C4-2B (cell line): ENCODE measurements at regions not wholly inside any gene's neighbourhood (a gene's known extent, or its start where the extent isn't known, plus 50 kb on each side); places are given as distances from the start of the nearest gene placed in this dataset.

ENCODE experiments used
- H3K27ac ChIP-seq: fragments of 450-650 bp; 2 replicates; pipeline ENCODE4 v1.5.1; 2017
- ZFX ChIP-seq: fragments of 450-650 bp; IDR thresholded peaks from 2 replicates; pipeline ENCODE4 v1.6.1; 2017
- TF ChIP-seq, protein P1 (sequence below): fragments of 450-650 bp; conservative IDR thresholded peaks from 2 replicates; pipeline ENCODE4 v1.5.1; 2017; ENCODE audit warnings: mild to moderate bottlenecking

DNA sequence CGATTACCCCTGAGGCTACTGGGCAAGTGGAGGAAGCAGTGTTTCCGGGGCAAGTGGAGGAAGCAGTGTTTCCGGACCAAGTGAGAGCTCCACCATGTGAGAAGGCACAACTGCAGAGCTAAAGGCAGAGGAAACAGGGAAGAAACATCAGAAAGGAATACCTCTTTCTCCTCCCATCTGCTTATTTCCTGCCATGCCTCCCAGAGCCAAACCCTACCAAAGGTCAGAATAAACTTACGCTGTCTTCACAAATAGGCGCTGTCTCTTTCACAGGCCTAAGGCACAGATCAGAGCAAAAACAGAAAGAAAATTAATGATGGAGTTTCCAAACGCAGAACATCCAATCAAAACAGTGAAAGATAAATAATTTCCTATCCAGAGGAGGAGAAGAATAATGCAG, 153.0 kb downstream of the ATOH1 start:
- H3K27ac ChIP-seq, result no peak overlapping the region
- TF ChIP-seq, protein P1, sequence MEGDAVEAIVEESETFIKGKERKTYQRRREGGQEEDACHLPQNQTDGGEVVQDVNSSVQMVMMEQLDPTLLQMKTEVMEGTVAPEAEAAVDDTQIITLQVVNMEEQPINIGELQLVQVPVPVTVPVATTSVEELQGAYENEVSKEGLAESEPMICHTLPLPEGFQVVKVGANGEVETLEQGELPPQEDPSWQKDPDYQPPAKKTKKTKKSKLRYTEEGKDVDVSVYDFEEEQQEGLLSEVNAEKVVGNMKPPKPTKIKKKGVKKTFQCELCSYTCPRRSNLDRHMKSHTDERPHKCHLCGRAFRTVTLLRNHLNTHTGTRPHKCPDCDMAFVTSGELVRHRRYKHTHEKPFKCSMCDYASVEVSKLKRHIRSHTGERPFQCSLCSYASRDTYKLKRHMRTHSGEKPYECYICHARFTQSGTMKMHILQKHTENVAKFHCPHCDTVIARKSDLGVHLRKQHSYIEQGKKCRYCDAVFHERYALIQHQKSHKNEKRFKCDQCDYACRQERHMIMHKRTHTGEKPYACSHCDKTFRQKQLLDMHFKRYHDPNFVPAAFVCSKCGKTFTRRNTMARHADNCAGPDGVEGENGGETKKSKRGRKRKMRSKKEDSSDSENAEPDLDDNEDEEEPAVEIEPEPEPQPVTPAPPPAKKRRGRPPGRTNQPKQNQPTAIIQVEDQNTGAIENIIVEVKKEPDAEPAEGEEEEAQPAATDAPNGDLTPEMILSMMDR, result no peak
- no peak for TF ChIP-seq ZFX

DNA sequence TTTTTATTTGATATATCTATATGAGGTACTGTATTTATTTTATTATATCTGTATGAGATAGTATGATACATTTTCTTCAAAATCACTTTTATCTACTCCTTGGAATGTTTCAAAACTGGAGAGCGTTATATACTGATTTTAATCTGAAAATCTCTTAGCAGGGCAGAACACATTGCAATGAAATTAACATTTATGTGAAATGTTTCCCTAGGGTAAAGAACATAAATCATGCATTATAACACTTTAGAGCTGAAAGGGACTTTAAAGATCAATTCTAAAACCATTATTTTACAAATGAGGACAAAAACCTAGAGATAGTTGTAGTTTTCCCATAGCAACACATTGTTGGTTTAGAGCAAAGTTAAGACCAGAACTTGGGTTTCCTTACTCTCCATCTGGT, 153.7 kb downstream of the ATOH1 start:
- H3K27ac ChIP-seq, result no peak overlapping the region
- TF ChIP-seq ZFX, result no peak
- TF ChIP-seq, protein P1, result no peak

DNA sequence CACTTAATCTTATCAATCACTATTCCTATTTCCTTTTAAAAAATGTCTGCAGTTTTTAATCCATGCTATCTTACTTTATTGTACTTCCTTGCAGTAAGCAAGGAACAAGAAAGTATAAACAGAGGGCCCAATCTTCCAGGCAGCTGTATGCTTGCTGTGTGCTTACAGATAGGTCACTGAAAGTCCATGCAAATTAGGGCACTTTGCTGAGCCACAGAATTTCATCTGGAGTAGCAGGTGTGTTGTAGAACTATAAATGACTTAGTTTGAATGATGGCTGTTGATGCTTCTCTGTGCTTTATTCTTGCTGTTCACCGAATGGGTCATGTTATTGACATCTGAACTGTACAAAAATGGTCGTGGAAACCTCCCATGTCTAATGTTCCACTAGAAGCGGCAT, 154.6 kb downstream of the ATOH1 start:
- no peak for TF ChIP-seq ZFX
- TF ChIP-seq, protein P1, result no peak
- H3K27ac ChIP-seq, result no peak overlapping the region

DNA sequence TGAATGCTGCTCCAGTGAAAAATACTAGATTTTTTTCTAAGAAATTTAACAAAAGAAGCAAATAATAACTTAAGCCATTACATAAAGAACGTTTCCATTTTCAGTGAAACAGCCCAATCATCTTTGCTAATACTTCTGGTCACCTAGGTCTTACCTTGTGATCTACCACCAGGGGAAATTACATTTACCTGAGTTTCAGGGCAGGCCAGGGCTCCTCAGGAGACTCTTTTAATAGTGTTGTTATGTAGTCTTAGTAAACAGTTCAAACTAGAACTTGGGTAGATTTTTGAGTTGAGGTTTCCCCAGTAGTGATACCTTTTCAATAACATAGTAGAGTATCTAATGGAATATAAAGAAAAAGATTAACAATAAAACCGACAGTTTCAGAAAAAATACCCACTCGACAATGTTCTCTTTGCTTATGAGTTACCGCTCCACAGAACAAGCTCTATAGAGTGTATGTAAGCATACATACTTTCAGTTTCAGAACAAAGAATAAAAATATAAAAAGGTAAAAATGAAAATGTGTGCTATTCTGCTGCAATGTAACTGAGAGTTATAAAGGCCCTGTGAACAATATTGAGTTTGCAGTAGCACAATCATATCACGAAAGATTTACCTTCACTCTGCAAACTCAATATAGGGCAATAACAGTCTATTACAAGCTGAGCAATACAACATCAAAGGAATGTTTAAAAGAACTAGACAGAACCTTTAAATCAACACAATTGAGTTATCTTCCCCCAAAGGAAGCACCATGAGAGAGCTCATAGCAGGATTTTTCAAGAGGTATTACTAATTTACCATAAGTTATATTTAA, 165.8 kb downstream of the ATOH1 start:
- no peak overlapping the region for H3K27ac ChIP-seq
- TF ChIP-seq ZFX, result no peak
- TF ChIP-seq, protein P1, result no peak

DNA sequence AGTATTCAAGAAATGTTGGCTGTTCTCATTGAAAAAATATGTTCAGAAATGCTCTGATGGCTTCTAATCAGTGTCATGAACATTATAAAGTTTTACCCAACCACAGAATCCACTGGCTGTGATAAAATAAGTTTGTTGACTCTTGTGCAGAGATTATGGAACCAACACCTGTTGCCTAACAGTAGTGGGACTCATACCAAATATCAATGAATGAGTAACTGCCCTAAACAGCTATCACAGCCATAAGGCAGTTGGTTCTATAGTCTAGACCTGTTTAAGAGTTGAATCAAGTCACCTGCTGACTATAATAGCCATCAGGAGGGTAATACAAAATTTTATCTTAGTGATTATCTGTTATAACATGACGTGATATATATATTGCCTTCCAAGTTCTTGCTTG, 168.3 kb downstream of the ATOH1 start:
- H3K27ac ChIP-seq, result no peak overlapping the region
- TF ChIP-seq, protein P1, result no peak
- TF ChIP-seq ZFX, result no peak

DNA sequence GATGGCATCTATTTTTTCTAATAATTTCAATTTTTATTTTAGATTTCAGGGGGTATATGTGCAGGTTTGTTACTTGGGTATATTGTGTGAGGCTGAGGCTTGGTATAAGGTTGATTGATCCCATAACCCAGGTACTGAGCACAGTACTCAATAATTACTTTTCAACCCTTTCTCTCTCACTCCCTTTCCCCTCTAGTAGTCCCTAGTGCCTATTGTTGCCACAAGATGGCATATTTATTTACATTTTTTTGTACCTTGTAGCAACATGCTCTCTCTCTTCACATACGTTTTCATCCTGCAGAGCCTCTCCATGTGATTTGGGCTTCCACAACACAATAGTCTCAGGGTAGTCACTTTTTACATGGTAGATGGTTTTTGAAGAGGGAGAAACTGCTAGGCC, 172.0 kb downstream of the ATOH1 start:
- no peak overlapping the region for H3K27ac ChIP-seq
- TF ChIP-seq ZFX, result no peak
- TF ChIP-seq, protein P1, result peak; percentile 18

DNA sequence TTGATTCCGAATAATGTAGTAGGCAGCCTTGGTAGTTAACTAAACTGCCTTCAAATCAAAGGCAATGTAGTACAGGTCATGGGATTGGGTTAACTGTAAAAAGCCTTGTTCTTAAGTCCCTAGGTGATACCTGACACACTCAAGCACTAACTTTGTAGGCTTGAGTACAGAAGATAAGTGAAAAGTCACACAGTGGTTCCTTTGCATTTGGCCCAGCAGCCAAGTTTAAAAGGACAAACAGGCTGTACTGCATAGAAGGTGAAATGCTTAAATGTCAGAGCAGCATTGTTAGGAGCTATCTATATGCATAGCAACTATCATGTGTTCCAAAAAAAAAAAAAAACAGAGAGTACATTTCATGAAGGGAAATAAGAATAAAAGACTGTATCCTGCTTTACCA, 178.4 kb downstream of the ATOH1 start:
- TF ChIP-seq, protein P1, result no peak
- H3K27ac ChIP-seq, result no peak overlapping the region
